Loucy (cell line): ENCODE measurements at regions not wholly inside any gene's neighbourhood (a gene's known extent, or its start where the extent isn't known, plus 50 kb on each side); places are given as distances from the start of the nearest gene placed in this dataset.

Experiments
- H2AFZ ChIP-seq: fragments of 200-600 bp; sonication (generic); 2 replicates; pipeline ENCODE4 v1.6.0; 2016; ENCODE audit warnings: antibody characterized with exemption, mild to moderate bottlenecking, low read length, moderate library complexity
- H3F3A ChIP-seq: fragments of 200-600 bp; 2 replicates; pipeline ENCODE4 v1.6.0; 2016; ENCODE audit warnings: antibody characterized with exemption, low read depth, mild to moderate bottlenecking
- H3K27me3 ChIP-seq: fragments of 200-600 bp; sonication (generic); 2 replicates; pipeline ENCODE4 v1.6.1; 2014; ENCODE audit warnings: low read length, mild to moderate bottlenecking; ENCODE audit not compliant: insufficient read depth, poor library complexity, severe bottlenecking
- H3K36me3 ChIP-seq: fragments of 200-600 bp; sonication (generic); 2 replicates; pipeline ENCODE4 v1.6.1; 2016; ENCODE audit warnings: low read length; ENCODE audit not compliant: insufficient read depth
- H3K4me1 ChIP-seq: fragments of 200-600 bp; sonication (generic); 2 replicates; pipeline ENCODE4 v1.5.1; 2014; ENCODE audit warnings: low read length, mild to moderate bottlenecking; ENCODE audit not compliant: insufficient read depth, poor library complexity, severe bottlenecking
- H3K4me2 ChIP-seq: fragments of 200-600 bp; sonication (generic); 2 replicates; pipeline ENCODE4 v1.6.0; 2014; ENCODE audit warnings: antibody characterized with exemption, low read length, low read depth, mild to moderate bottlenecking; ENCODE audit not compliant: poor library complexity, severe bottlenecking
- H3K4me3 ChIP-seq: fragments of 200-600 bp; sonication (generic); 2 replicates; pipeline ENCODE4 v1.5.1; 2014; ENCODE audit warnings: low read length, mild to moderate bottlenecking, mixed read lengths; ENCODE audit not compliant: poor library complexity, severe bottlenecking
- H3K79me2 ChIP-seq: fragments of 200-600 bp; sonication (generic); 2 replicates; pipeline ENCODE4 v1.6.1; 2014; ENCODE audit warnings: low read length; ENCODE audit not compliant: insufficient read depth
- H3K9ac ChIP-seq: fragments of 200-600 bp; sonication (generic); 2 replicates; pipeline ENCODE4 v1.6.0; 2014; ENCODE audit warnings: mild to moderate bottlenecking, low read depth, low read length, moderate library complexity; ENCODE audit not compliant: poor library complexity, severe bottlenecking
- H3K9me2 ChIP-seq: fragments of 200-600 bp; sonication (generic); replicated peaks from 2 replicates; pipeline ENCODE4 v1.6.1; 2016; ENCODE audit warnings: low read depth, low read length, mixed read lengths
- H3K9me3 ChIP-seq: fragments of 200-600 bp; sonication (generic); 2 replicates; pipeline ENCODE4 v1.6.1; 2014; ENCODE audit warnings: mild to moderate bottlenecking, antibody characterized with exemption, low read length, low read depth; ENCODE audit not compliant: insufficient read depth
- H4K20me1 ChIP-seq: fragments of 200-600 bp; sonication (generic); 2 replicates; pipeline ENCODE4 v1.6.0; 2014; ENCODE audit warnings: antibody characterized with exemption, low read length, mild to moderate bottlenecking; ENCODE audit not compliant: insufficient read depth, poor library complexity, severe bottlenecking
- EZH2phosphoT487 ChIP-seq: fragments of 200-600 bp; IDR thresholded peaks from 2 replicates; pipeline ENCODE4 v1.6.1; 2018; ENCODE audit warnings: antibody characterized with exemption, mild to moderate bottlenecking, moderate library complexity, borderline replicate concordance
- TF ChIP-seq, protein P1 (sequence below): fragments of 200-600 bp; sonication (generic); conservative IDR thresholded peaks from 2 replicates; pipeline ENCODE4 v1.5.1; 2014; ENCODE audit warnings: mild to moderate bottlenecking, antibody characterized with exemption, low read length

DNA sequence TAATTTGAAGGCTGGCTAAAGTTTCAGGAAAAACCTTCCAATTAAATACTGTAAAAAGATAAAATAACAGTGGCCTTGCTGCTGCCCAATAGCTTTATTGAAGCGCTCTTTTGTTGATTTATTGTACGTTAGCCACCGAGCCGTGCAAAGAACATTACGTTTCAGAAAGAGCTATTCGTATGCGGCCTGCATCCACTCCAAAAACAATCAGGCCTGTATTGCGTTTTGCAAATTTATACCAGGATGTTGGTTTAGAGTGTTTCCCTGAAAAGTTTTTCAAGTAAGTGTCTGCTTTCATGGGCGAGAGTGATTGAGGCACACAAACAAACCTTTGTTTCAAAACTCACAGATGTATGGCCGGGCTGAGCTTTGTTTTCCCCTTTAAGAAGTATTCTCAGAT lies 257.2 kb upstream of the SALL3 start:
- Histone ChIP-seq H3K9ac (no peak overlapping the region), H3K4me3 (no peak overlapping the region), H3K9me2 (no peaks in the 10 kb centered on the region), H3K27me3 (no peaks in the 10 kb centered on the region), H3K36me3 (no peaks in the 10 kb centered on the region), H3K9me3 (peaks cover 12% of the 10 kb centered on the region; the same call in 1 of the 2 replicates), H2AFZ (no peak overlapping the region), H3F3A (no peaks in the 10 kb centered on the region), H3K79me2 (no peaks in the 10 kb centered on the region), H3K4me2 (no peak overlapping the region), H3K4me1 (no peaks in the 10 kb centered on the region), H4K20me1 (no peaks in the 10 kb centered on the region)
- TF ChIP-seq EZH2phosphoT487: no peak
- TF ChIP-seq, protein P1, sequence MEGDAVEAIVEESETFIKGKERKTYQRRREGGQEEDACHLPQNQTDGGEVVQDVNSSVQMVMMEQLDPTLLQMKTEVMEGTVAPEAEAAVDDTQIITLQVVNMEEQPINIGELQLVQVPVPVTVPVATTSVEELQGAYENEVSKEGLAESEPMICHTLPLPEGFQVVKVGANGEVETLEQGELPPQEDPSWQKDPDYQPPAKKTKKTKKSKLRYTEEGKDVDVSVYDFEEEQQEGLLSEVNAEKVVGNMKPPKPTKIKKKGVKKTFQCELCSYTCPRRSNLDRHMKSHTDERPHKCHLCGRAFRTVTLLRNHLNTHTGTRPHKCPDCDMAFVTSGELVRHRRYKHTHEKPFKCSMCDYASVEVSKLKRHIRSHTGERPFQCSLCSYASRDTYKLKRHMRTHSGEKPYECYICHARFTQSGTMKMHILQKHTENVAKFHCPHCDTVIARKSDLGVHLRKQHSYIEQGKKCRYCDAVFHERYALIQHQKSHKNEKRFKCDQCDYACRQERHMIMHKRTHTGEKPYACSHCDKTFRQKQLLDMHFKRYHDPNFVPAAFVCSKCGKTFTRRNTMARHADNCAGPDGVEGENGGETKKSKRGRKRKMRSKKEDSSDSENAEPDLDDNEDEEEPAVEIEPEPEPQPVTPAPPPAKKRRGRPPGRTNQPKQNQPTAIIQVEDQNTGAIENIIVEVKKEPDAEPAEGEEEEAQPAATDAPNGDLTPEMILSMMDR: no peak

DNA sequence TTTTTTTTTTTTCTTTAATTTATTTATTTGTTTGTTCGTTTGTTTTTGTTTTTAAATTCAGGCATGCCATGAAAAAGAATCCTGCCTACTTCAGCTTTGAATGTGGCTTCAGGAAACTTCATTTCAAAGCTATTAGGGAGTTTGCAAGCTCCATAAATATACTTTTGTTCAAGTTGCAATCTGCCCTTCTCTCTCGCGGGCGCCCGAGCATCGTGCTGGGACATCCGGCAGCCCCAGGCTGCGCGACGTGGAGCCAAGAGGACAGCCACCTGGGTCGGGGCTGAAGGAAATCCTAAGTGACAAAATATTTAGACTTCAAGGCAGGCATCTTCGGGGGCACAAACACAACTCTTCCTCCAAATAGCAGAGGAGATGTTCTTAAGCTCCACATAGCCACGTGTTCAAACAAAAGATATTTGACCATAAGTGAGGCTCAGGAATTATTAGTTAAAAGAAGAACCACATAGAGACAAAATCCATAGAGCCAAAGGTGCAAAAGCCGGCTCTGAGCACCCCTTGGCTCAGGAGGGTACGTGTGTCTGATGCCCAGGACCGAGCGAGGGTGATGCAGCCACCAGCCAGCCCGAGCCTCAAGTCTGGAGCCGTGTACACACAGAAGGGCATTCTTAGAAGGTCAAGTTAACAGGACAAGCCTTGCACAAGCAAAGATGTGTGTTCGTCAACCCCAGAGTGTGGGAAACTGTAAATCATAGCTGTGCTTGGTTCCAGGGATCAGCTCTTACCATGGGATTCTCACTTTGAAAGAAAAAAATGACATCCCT lies 256.5 kb upstream of the SALL3 start:
- Histone ChIP-seq H3K4me1 (no peaks in the 10 kb centered on the region), H3F3A (no peaks in the 10 kb centered on the region), H3K4me3 (no peak overlapping the region), H3K36me3 (no peaks in the 10 kb centered on the region), H4K20me1 (no peaks in the 10 kb centered on the region), H3K79me2 (no peaks in the 10 kb centered on the region), H3K4me2 (no peak overlapping the region), H3K9me2 (no peaks in the 10 kb centered on the region), H3K9ac (no peak overlapping the region), H3K27me3 (no peaks in the 10 kb centered on the region), H2AFZ (no peak overlapping the region), H3K9me3 (peaks cover 14% of the 10 kb centered on the region; the same call in 1 of the 2 replicates)
- TF ChIP-seq, protein P1: no peak
- no peak for TF ChIP-seq EZH2phosphoT487

DNA sequence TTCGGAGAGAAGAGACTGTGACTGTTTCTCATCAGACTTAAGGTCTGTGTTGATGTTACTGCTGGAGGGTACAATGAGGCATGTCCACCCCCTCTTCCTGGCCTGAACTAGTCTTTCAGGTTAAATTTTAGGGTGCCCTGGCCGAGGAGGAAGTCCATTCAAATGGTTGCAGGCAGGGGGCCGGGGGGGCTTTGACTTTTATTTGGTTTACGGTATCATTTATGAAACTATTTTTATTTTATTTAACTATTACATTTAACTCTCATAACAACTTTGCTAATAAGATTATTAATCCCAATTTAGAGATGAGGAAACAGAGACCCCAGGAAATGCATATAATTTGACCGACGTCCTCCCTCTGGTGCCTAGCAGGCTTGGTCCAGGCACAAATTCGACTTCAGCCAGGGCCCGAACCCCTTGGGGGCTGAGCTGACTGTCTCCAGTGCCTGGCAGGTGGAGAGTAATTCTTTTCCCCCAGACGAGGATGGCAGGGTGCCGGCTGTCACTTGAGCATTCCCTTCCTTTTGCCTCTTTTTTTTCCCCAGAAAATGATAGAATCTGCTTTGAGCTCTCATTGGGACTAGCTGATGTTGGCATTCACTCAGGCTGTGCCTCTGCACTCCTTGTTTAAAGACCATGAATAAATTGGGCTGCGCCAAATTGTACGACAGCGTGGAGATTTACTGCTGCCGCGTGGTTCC lies 255.3 kb upstream of the SALL3 start:
- Histone ChIP-seq H3K9me3 (peaks cover 10% of the 10 kb centered on the region; the same call in 1 of the 2 replicates), H3K79me2 (no peaks in the 10 kb centered on the region), H3F3A (no peaks in the 10 kb centered on the region), H4K20me1 (no peaks in the 10 kb centered on the region), H3K9ac (no peak overlapping the region), H3K36me3 (no peaks in the 10 kb centered on the region), H3K4me3 (no peak overlapping the region), H3K4me1 (no peaks in the 10 kb centered on the region), H3K27me3 (no peaks in the 10 kb centered on the region), H3K9me2 (no peaks in the 10 kb centered on the region), H3K4me2 (no peak overlapping the region), H2AFZ (no peak overlapping the region)
- TF ChIP-seq, protein P1: no peak
- TF ChIP-seq EZH2phosphoT487: no peak
